ENCODE measurements at regions not wholly inside any gene's neighbourhood (a gene's known extent, or its start where the extent isn't known, plus 50 kb on each side); places are given as distances from the start of the nearest gene placed in this dataset.

GRCh38 chr15:85927931-85928537, 133.3 kb upstream of the KLHL25 start:
- POLR2A ChIA-PET: no interaction called here
- TF ChIP-seq NFRKB (IDR thresholded peaks at IDR 0.05) (no peak), L3MBTL2 (conservative IDR thresholded peaks at IDR 0.05) (no peak), ELF4 (IDR thresholded peaks at IDR 0.05) (no peak), ARNT (IDR thresholded peaks at IDR 0.05) (no peak), SP1 (IDR thresholded peaks at IDR 0.05) (no peak), FOXM1 (IDR thresholded peaks at IDR 0.05; ENCODE audit: borderline replicate concordance) (no peak), FOXA1 (IDR thresholded peaks at IDR 0.05) (no peak), TARDBP (IDR thresholded peaks at IDR 0.05) (no peak), ZNF384 (IDR thresholded peaks at IDR 0.05) (no peak), FOXK2 (IDR thresholded peaks at IDR 0.05) (no peak), SUZ12 (IDR thresholded peaks at IDR 0.05) (no peak), LEF1 (IDR thresholded peaks at IDR 0.05; ENCODE audit: borderline replicate concordance) (no peak), CTBP1 (IDR thresholded peaks at IDR 0.05; ENCODE audit: borderline replicate concordance) (no peak), BHLHE40 (IDR thresholded peaks at IDR 0.05; ENCODE audit: borderline replicate concordance) (no peak), PKNOX1 (IDR thresholded peaks at IDR 0.05) (no peak), HDGF (IDR thresholded peaks at IDR 0.05; ENCODE audit: borderline replicate concordance) (no peak)
- CTCF ChIA-PET: no interaction called here
- DNase-seq (ENCODE audit: extremely low spot score): no peak

GRCh38 chr15:85929786-85930185, 135.1 kb upstream of the KLHL25 start:
- CTCF ChIA-PET: no interaction called here
- DNase-seq (ENCODE audit: extremely low spot score): no peak
- TF ChIP-seq HDGF (IDR thresholded peaks at IDR 0.05; ENCODE audit: borderline replicate concordance) (no peak), NFRKB (IDR thresholded peaks at IDR 0.05) (no peak), ARNT (IDR thresholded peaks at IDR 0.05) (no peak), FOXM1 (IDR thresholded peaks at IDR 0.05; ENCODE audit: borderline replicate concordance) (no peak), CTBP1 (IDR thresholded peaks at IDR 0.05; ENCODE audit: borderline replicate concordance) (no peak), LEF1 (IDR thresholded peaks at IDR 0.05; ENCODE audit: borderline replicate concordance) (no peak), PKNOX1 (IDR thresholded peaks at IDR 0.05) (no peak), ZNF384 (IDR thresholded peaks at IDR 0.05) (no peak), SUZ12 (IDR thresholded peaks at IDR 0.05) (no peak), TARDBP (IDR thresholded peaks at IDR 0.05) (no peak), BHLHE40 (IDR thresholded peaks at IDR 0.05; ENCODE audit: borderline replicate concordance) (no peak), L3MBTL2 (conservative IDR thresholded peaks at IDR 0.05) (no peak), SP1 (IDR thresholded peaks at IDR 0.05) (no peak), FOXA1 (IDR thresholded peaks at IDR 0.05) (no peak), FOXK2 (IDR thresholded peaks at IDR 0.05) (no peak), ELF4 (IDR thresholded peaks at IDR 0.05) (no peak)
- POLR2A ChIA-PET: no interaction called here

GRCh38 chr15:85932391-85932790, 137.7 kb upstream of the KLHL25 start:
- ChIA-PET POLR2A (no interaction called here), CTCF (interaction anchor here (0.7 kb wide), 1 partner anchor 65 kb away, joined by 11 read pairs; no protein-coding TSS in a partner anchor)
- TF ChIP-seq SP1 (IDR thresholded peaks at IDR 0.05) (no peak), ARNT (IDR thresholded peaks at IDR 0.05) (no peak), SUZ12 (IDR thresholded peaks at IDR 0.05) (no peak), L3MBTL2 (conservative IDR thresholded peaks at IDR 0.05) (no peak), ZNF384 (IDR thresholded peaks at IDR 0.05) (no peak), PKNOX1 (IDR thresholded peaks at IDR 0.05) (no peak), LEF1 (IDR thresholded peaks at IDR 0.05; ENCODE audit: borderline replicate concordance) (no peak), TARDBP (IDR thresholded peaks at IDR 0.05) (no peak), HDGF (IDR thresholded peaks at IDR 0.05; ENCODE audit: borderline replicate concordance) (no peak), BHLHE40 (IDR thresholded peaks at IDR 0.05; ENCODE audit: borderline replicate concordance) (no peak), FOXM1 (IDR thresholded peaks at IDR 0.05; ENCODE audit: borderline replicate concordance) (no peak), CTBP1 (IDR thresholded peaks at IDR 0.05; ENCODE audit: borderline replicate concordance) (no peak)
- DNase-seq (ENCODE audit: extremely low spot score): no peak

- TF ChIP-seq ELF4 (IDR thresholded peaks at IDR 0.05) (no peak), FOXM1 (IDR thresholded peaks at IDR 0.05; ENCODE audit: borderline replicate concordance) (no peak), FOXA1 (IDR thresholded peaks at IDR 0.05) (no peak), ARNT (IDR thresholded peaks at IDR 0.05) (no peak), ZNF384 (IDR thresholded peaks at IDR 0.05) (no peak), LEF1 (IDR thresholded peaks at IDR 0.05; ENCODE audit: borderline replicate concordance) (no peak), TARDBP (IDR thresholded peaks at IDR 0.05) (no peak), HDGF (IDR thresholded peaks at IDR 0.05; ENCODE audit: borderline replicate concordance) (no peak), L3MBTL2 (conservative IDR thresholded peaks at IDR 0.05) (no peak), NFRKB (IDR thresholded peaks at IDR 0.05) (no peak), SP1 (IDR thresholded peaks at IDR 0.05) (no peak), CTBP1 (IDR thresholded peaks at IDR 0.05; ENCODE audit: borderline replicate concordance) (no peak), BHLHE40 (IDR thresholded peaks at IDR 0.05; ENCODE audit: borderline replicate concordance) (no peak), PKNOX1 (IDR thresholded peaks at IDR 0.05) (no peak), FOXK2 (IDR thresholded peaks at IDR 0.05) (no peak), SUZ12 (IDR thresholded peaks at IDR 0.05) (no peak)
- ChIA-PET POLR2A (no interaction called here), CTCF (no interaction called here)
- no peak for DNase-seq (ENCODE audit: extremely low spot score)
Observed at GRCh38 chr15:85934691-85935090, 140.0 kb upstream of the KLHL25 start.

GRCh38 chr15:85935182-85935581, 140.5 kb upstream of the KLHL25 start:
- ChIA-PET CTCF (no interaction called here), POLR2A (no interaction called here)
- DNase-seq (ENCODE audit: extremely low spot score): no peak
- TF ChIP-seq HDGF (IDR thresholded peaks at IDR 0.05; ENCODE audit: borderline replicate concordance) (no peak), L3MBTL2 (conservative IDR thresholded peaks at IDR 0.05) (no peak), FOXM1 (IDR thresholded peaks at IDR 0.05; ENCODE audit: borderline replicate concordance) (no peak), SUZ12 (IDR thresholded peaks at IDR 0.05) (no peak), LEF1 (IDR thresholded peaks at IDR 0.05; ENCODE audit: borderline replicate concordance) (no peak), ARNT (IDR thresholded peaks at IDR 0.05) (no peak), CTBP1 (IDR thresholded peaks at IDR 0.05; ENCODE audit: borderline replicate concordance) (no peak), ZNF384 (IDR thresholded peaks at IDR 0.05) (no peak), FOXA1 (IDR thresholded peaks at IDR 0.05) (no peak)

Measured in HEK293T (cell line).